Limb (tissue), 2 donors: ENCODE measurements at regions not wholly inside any gene's neighbourhood (a gene's known extent, or its start where the extent isn't known, plus 50 kb on each side); places are given as distances from the start of the nearest gene placed in this dataset.

Source experiments
- DNase-seq, 2 donors: peaks; one replicate each; pipeline ENCODE4 v3.0.0-alpha.2; 2016; ENCODE audit errors: extremely low spot score in 2 of 2

GRCh38 chr17:6215071-6216035, 145.2 kb downstream of the WSCD1 start:
- no peak for DNase-seq

GRCh38 chr17:6213859-6214258, 143.7 kb downstream of the WSCD1 start:
- DNase-seq, result no peak

- DNase-seq, result no peak
Measured at GRCh38 chr17:6212766-6213165, 142.6 kb downstream of the WSCD1 start.

GRCh38 chr17:6209829-6210228, 139.7 kb downstream of the WSCD1 start:
- DNase-seq, result no peak

GRCh38 chr17:6208608-6209180, 138.5 kb downstream of the WSCD1 start:
- DNase-seq, result no peak

GRCh38 chr17:6205525-6205924, 135.3 kb downstream of the WSCD1 start:
- DNase-seq, result no peak

- DNase-seq, result no peak
Measured at GRCh38 chr17:6205033-6205432, 134.9 kb downstream of the WSCD1 start.

GRCh38 chr17:6204203-6204722, 134.1 kb downstream of the WSCD1 start:
- DNase-seq, result no peak

- no peak for DNase-seq
Measured at GRCh38 chr17:6196355-6196754, 126.2 kb downstream of the WSCD1 start.

- DNase-seq, result no peak
Measured at GRCh38 chr17:6195123-6195522, 124.9 kb downstream of the WSCD1 start.

GRCh38 chr17:6191405-6192324, 121.5 kb downstream of the WSCD1 start:
- DNase-seq, result no peak

GRCh38 chr17:6187836-6188235, 117.7 kb downstream of the WSCD1 start:
- peak in 1 of 2 donors; percentile 42 for DNase-seq

GRCh38 chr17:6186998-6187397, 116.8 kb downstream of the WSCD1 start:
- DNase-seq, result no peak

- DNase-seq, result no peak
Measured at GRCh38 chr17:6184508-6184907, 114.3 kb downstream of the WSCD1 start.

- no peak for DNase-seq
Measured at GRCh38 chr17:6179017-6179416, 108.8 kb downstream of the WSCD1 start.

- no peak for DNase-seq
Measured at GRCh38 chr17:6177941-6178694, 107.9 kb downstream of the WSCD1 start.
